Spleen (tissue), 7 donors: ENCODE measurements at regions not wholly inside any gene's neighbourhood (a gene's known extent, or its start where the extent isn't known, plus 50 kb on each side); places are given as distances from the start of the nearest gene placed in this dataset.

ENCODE experiments used
- CTCF ChIP-seq, 11 experiments: fragments of 200-600 bp in 7 of 11; fragments of 450-650 bp in 4 of 11; sonication (generic) in 4 of 11; IDR thresholded peaks in 8 of 11; conservative IDR thresholded peaks in 3 of 11; 1 replicate in 7 of 11; 2 replicates in 4 of 11; pipeline versions ENCODE4 v1.4.0 to v1.8.0; 2016 to 2021; ENCODE audit warnings: antibody characterized with exemption in 11 of 11, inconsistent platforms in 4 of 11, mild to moderate bottlenecking in 1 of 11
- POLR2A ChIP-seq, 3 donors: fragments of 450-650 bp; IDR thresholded peaks; one replicate each; pipeline ENCODE4 v1.5.1; 2017; ENCODE audit warnings: antibody characterized with exemption in 3 of 3, mild to moderate bottlenecking in 1 of 3
- POLR2AphosphoS5 ChIP-seq, 3 donors: sonication (generic); formaldehyde crosslinking; IDR thresholded peaks; one replicate each; pipeline ENCODE4 v1.5.1; 2017; ENCODE audit warnings: antibody characterized with exemption in 3 of 3
- donor health status: DM: no; HTN: no; CAD: no; lungs with moderate emphysema.
- donor health status: DM: no; HTN: no; CAD: no.
- donor health status: DM: no; HTN: no; CAD: no.

DNA sequence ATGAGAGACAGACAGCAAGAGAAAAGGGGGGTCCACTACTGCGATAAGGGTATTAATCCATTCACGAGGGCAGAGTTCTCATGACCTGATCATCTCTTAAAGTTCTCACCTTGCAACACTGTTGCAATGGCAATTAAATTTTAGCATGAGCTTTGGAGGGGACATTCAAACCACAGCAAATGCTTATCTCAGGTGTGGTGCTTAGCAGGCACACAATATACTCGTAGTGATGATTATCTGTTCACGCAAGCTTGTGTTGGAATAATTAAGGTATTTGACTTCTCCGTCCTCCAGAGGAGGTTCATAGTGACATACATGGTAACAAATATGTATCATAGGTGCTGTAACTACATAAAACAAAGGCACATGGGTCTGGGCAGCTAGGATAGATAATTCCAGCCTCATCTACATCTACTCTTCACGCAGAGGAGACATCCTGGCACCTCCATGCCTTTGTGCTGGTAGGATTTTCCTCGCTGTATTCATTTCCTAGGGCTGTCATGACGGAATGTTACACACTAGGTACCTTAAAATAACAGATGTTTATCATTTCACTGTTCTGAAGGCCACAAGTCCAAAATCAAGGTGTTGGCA lies 221.2 kb downstream of the RBM19 start:
- no peak for TF ChIP-seq POLR2AphosphoS5 (IDR thresholded peaks at IDR 0.05)
- TF ChIP-seq CTCF (IDR thresholded peaks at IDR 0.05 in 8 of 11, conservative IDR thresholded peaks at IDR 0.05 in 3 of 11), result no peak
- no peak for TF ChIP-seq POLR2A (IDR thresholded peaks at IDR 0.05)
